ENCODE measurements at regions not wholly inside any gene's neighbourhood (a gene's known extent, or its start where the extent isn't known, plus 50 kb on each side); places are given as distances from the start of the nearest gene placed in this dataset.
"Not testable (repeated sequence)": the region's sequence is repeated elsewhere in the genome, so short reads cannot be mapped to it uniquely, and the experiment has no call there.

DNA sequence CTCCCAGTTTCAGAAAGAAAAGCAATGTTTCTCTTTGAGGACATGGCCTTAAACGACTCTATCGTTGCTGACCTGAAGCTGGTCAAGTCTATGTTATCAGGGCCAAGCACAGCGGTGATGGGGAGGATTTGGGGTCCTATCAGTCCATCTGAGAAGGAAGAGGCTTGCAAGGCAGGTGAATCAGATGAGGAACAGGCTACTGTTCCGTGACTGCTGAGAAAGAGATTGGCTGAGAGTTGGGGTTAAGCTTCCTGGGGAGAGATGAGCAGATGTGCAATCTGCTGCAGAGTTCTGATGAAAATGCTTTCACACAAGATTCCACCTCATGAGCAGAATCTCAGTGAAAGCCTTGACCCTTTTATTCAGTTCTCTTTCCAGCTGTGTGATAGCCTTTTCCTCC, 168.3 kb upstream of the STMND1 start:
- no peak overlapping the region for H3K27ac ChIP-seq
- no peak for DNase-seq
- no peaks in the 10 kb centered on the region for H3K9me3 ChIP-seq
- H3K27me3 ChIP-seq: no peaks in the 10 kb centered on the region
- no peak overlapping the region for H3K4me3 ChIP-seq
- TF ChIP-seq, protein P1, sequence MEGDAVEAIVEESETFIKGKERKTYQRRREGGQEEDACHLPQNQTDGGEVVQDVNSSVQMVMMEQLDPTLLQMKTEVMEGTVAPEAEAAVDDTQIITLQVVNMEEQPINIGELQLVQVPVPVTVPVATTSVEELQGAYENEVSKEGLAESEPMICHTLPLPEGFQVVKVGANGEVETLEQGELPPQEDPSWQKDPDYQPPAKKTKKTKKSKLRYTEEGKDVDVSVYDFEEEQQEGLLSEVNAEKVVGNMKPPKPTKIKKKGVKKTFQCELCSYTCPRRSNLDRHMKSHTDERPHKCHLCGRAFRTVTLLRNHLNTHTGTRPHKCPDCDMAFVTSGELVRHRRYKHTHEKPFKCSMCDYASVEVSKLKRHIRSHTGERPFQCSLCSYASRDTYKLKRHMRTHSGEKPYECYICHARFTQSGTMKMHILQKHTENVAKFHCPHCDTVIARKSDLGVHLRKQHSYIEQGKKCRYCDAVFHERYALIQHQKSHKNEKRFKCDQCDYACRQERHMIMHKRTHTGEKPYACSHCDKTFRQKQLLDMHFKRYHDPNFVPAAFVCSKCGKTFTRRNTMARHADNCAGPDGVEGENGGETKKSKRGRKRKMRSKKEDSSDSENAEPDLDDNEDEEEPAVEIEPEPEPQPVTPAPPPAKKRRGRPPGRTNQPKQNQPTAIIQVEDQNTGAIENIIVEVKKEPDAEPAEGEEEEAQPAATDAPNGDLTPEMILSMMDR (IDR thresholded peaks at IDR 0.05): no peak
- intact Hi-C loops (cut with DNase I): no loop called here
- H3K36me3 ChIP-seq: no peaks in the 10 kb centered on the region
- no peaks in the 10 kb centered on the region for H3K4me1 ChIP-seq
- no peak for ATAC-seq

- H3K9me3 ChIP-seq: no peaks in the 10 kb centered on the region
- DNase-seq (no peak), ATAC-seq (no peak)
- H3K27me3 ChIP-seq: no peaks in the 10 kb centered on the region
- TF ChIP-seq, protein P1 (IDR thresholded peaks at IDR 0.05): no peak
- H3K27ac ChIP-seq: no peak overlapping the region
- intact Hi-C loops (cut with DNase I): no loop called here
- no peaks in the 10 kb centered on the region for H3K36me3 ChIP-seq
- H3K4me1 ChIP-seq: no peaks in the 10 kb centered on the region
- no peak overlapping the region for H3K4me3 ChIP-seq
Measured at GRCh38 chr6:16932920-16933319, 168.9 kb upstream of the STMND1 start.

DNA sequence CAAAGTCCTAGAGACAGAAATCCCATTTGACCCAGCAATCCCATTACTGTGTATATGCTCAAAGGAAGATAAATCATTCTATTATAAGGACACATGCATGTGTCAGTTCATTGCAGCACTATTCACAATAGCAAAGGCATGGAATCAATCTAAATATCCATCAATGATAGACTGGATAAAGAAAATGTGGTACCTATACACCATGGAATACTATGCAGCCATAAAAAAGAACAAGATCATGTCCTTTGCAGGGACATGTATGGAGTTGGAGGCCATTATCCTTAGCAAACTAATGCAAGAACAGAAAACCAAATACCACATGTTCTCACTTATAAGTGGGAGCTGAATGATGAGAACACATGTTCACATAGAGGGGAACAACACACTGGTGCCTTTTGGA, 169.8 kb upstream of the ATXN1 start:
- ATAC-seq; H3K27me3 ChIP-seq; H3K27ac ChIP-seq; DNase-seq; H3K4me1 ChIP-seq; H3K9me3 ChIP-seq; intact Hi-C loops (cut with DNase I); H3K4me3 ChIP-seq; H3K36me3 ChIP-seq: not testable (repeated sequence)

- TF ChIP-seq, protein P1 (IDR thresholded peaks at IDR 0.05): no peak
- ATAC-seq (no peak), DNase-seq (no peak)
- Histone ChIP-seq H3K27ac (no peak overlapping the region), H3K27me3 (no peaks in the 10 kb centered on the region), H3K4me1 (no peaks in the 10 kb centered on the region), H3K36me3 (no peaks in the 10 kb centered on the region), H3K4me3 (no peak overlapping the region), H3K9me3 (no peaks in the 10 kb centered on the region)
- intact Hi-C loops (cut with DNase I): no loop called here
Measured at GRCh38 chr6:16930432-16930831, 169.2 kb upstream of the ATXN1 start.

GRCh38 chr6:16929809-16930208, 168.5 kb upstream of the ATXN1 start:
- intact Hi-C loops (cut with DNase I): no loop called here
- H3K4me1 ChIP-seq: no peaks in the 10 kb centered on the region
- no peaks in the 10 kb centered on the region for H3K9me3 ChIP-seq
- H3K4me3 ChIP-seq: no peak overlapping the region
- TF ChIP-seq, protein P1 (IDR thresholded peaks at IDR 0.05): no peak
- no peaks in the 10 kb centered on the region for H3K27me3 ChIP-seq
- no peak overlapping the region for H3K27ac ChIP-seq
- H3K36me3 ChIP-seq: no peaks in the 10 kb centered on the region
- DNase-seq (no peak), ATAC-seq (peak; percentile 49)

DNA sequence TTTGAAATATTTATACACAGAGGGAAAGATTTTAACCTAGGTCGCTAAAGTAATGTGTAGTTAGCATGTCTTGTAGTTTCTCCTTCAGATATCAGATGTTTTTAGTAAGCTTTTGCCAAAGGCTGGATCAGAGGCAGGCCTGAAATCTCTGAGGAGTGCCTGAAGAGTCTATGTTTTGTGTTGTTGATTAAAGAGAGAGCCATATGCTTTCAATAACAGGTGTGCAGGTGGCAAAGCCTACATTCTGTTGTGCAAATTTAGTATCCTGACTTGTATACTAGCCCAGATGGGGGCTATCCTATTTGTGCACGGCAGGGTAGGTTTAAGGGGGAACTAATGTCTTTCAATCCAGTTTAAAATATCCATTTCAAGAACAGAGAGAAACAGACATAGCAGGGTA, 167.1 kb upstream of the ATXN1 start:
- intact Hi-C loops (cut with DNase I): no loop called here
- ATAC-seq: no peak
- no peak for DNase-seq
- TF ChIP-seq, protein P1 (IDR thresholded peaks at IDR 0.05): no peak
- Histone ChIP-seq H3K36me3 (no peaks in the 10 kb centered on the region), H3K27me3 (no peaks in the 10 kb centered on the region), H3K9me3 (no peaks in the 10 kb centered on the region), H3K4me1 (no peaks in the 10 kb centered on the region), H3K4me3 (no peak overlapping the region), H3K27ac (no peak overlapping the region)
